Right lobe of liver (tissue), 4 donors: ENCODE measurements at regions not wholly inside any gene's neighbourhood (a gene's known extent, or its start where the extent isn't known, plus 50 kb on each side); places are given as distances from the start of the nearest gene placed in this dataset.

ENCODE experiments used
- CTCF ChIP-seq, 4 donors: fragments of 200-600 bp in 3 of 4; fragments of 450-650 bp in 1 of 4; IDR thresholded peaks; one replicate each; pipeline versions ENCODE4 v1.5.1 to v1.8.0; 2016 to 2022; ENCODE audit warnings: antibody characterized with exemption in 4 of 4, mild to moderate bottlenecking in 2 of 4
- POLR2A ChIP-seq: fragments of 450-650 bp; IDR thresholded peaks from one replicate; pipeline ENCODE4 v1.6.1; 2017; ENCODE audit warnings: antibody characterized with exemption, mild to moderate bottlenecking
- donor health status: DM: no; HTN: no; CAD: no.
- donor health status: DM: no; HTN: no; CAD: no.
- donor health status: DM: no; HTN: yes; CAD: no.

GRCh38 chr4:19910861-19911525 lies 340.7 kb upstream of the SLIT2 start:
- TF ChIP-seq CTCF (IDR thresholded peaks at IDR 0.05) = no peak
- TF ChIP-seq POLR2A = no peak
